ENCODE measurements at regions not wholly inside any gene's neighbourhood (a gene's known extent, or its start where the extent isn't known, plus 50 kb on each side); places are given as distances from the start of the nearest gene placed in this dataset.
"Not testable (repeated sequence)": the region's sequence is repeated elsewhere in the genome, so short reads cannot be mapped to it uniquely, and the experiment has no call there.

DNA sequence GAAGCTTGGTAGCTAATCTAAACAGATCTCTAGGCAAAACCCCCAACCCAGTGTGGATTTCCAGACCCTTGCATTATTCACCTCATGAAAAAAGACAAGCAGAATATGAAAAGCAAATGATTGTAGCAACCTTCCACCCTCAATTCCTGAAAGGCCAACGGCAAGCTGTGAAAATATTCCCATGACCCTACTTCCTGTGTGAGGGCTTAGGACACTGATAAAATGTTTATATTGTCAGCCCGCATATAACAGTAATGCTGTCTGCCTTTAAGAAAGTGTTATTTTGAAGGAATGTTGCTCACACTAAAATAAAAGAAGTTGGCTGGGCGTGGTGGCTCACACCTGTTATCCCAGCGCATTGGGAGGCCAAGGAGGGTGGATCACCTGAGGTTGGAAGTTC is 233.5 kb upstream of the NRIP1 start:
- Histone ChIP-seq H3K27me3 (ENCODE audit: control insufficient read depth, insufficient read depth, low read length) (no peaks in the 10 kb centered on the region), H3K27ac (ENCODE audit: low read depth, low read length) (no peak overlapping the region), H3K4me3 (ENCODE audit: low read depth, low read length) (no peak overlapping the region), H3K9me3 (ENCODE audit: control insufficient read depth, insufficient read depth, low read length) (peaks cover 3% of the 10 kb centered on the region; the same call in 1 of the 2 replicates)
- ChIA-PET POLR2A (no interaction called here), CTCF (no interaction called here)
- TF ChIP-seq, protein P1, sequence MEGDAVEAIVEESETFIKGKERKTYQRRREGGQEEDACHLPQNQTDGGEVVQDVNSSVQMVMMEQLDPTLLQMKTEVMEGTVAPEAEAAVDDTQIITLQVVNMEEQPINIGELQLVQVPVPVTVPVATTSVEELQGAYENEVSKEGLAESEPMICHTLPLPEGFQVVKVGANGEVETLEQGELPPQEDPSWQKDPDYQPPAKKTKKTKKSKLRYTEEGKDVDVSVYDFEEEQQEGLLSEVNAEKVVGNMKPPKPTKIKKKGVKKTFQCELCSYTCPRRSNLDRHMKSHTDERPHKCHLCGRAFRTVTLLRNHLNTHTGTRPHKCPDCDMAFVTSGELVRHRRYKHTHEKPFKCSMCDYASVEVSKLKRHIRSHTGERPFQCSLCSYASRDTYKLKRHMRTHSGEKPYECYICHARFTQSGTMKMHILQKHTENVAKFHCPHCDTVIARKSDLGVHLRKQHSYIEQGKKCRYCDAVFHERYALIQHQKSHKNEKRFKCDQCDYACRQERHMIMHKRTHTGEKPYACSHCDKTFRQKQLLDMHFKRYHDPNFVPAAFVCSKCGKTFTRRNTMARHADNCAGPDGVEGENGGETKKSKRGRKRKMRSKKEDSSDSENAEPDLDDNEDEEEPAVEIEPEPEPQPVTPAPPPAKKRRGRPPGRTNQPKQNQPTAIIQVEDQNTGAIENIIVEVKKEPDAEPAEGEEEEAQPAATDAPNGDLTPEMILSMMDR (IDR thresholded peaks at IDR 0.05; ENCODE audit: low read depth, low read length): no peak
- DNase-seq (ENCODE audit: low read depth, low spot score): no peak

DNA sequence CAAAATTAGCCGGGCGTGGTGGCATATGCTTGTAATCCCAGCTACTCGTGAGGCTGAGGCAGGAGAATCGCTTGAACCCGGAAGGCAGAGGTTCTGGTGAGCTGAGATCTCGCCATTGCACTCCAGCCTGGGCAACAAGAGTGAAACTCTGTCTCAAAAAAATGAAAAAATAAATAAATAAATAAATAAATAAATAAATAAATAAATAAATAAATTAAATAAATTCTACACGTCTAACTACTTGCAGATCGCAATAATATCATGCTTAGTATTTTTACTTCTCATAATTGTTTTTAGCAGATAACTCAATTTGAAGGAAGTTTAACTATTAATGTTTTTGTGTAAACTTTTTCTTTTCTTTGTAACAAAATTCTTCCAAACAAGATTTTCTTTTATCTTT is 234.0 kb upstream of the NRIP1 start:
- H3K9me3 ChIP-seq (ENCODE audit: control insufficient read depth, insufficient read depth, low read length); H3K4me3 ChIP-seq (ENCODE audit: low read depth, low read length); POLR2A ChIA-PET; DNase-seq (ENCODE audit: low read depth, low spot score); H3K27me3 ChIP-seq (ENCODE audit: control insufficient read depth, insufficient read depth, low read length); H3K27ac ChIP-seq (ENCODE audit: low read depth, low read length); CTCF ChIA-PET: not testable (repeated sequence)

DNA sequence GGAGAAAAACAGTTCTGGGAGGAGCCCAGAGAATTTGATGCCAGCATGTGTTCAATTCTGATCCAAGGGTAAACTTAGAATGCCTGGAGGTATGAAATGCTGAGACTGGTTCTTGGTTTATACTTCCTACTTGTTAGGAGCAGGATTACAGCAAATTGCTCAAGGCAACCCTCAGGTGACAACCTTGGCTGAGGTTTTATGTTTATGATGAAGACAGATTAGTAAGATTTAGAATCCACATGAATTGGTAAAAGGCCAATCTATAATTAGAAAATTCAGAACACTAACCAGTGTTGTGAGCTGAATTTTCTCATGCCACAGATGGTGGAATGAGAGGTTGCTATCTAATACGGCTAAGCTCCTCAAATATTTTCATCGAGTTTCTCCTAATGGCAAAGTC is 235.3 kb upstream of the NRIP1 start:
- no peak overlapping the region for H3K4me3 ChIP-seq (ENCODE audit: low read depth, low read length)
- ChIA-PET CTCF (no interaction called here), POLR2A (no interaction called here)
- no peaks in the 10 kb centered on the region for H3K27me3 ChIP-seq (ENCODE audit: control insufficient read depth, insufficient read depth, low read length)
- TF ChIP-seq, protein P1 (IDR thresholded peaks at IDR 0.05; ENCODE audit: low read depth, low read length): no peak
- no peak overlapping the region for H3K27ac ChIP-seq (ENCODE audit: low read depth, low read length)
- no peak for DNase-seq (ENCODE audit: low read depth, low spot score)
- H3K9me3 ChIP-seq (ENCODE audit: control insufficient read depth, insufficient read depth, low read length): peaks cover 3% of the 10 kb centered on the region; the same call in 1 of the 2 replicates

DNA sequence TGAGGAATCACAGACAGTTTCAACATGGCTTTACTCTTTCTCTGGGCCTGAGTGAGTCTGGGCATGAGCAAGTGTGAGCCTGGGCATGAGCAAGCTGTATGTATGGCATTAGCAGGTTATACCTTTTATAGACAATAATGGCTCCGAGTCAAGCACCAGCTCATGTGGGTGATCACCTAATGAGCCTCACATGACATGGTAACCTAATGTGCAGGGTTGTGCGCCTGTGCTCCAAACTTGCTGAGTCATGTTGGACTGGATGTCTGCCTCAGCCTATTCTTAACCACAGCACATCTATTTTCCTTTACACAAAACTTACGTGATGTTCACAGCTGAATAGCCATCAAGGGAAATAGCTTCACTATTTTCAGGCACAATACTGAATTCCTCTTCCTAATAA is 236.2 kb upstream of the NRIP1 start:
- ChIA-PET POLR2A (no interaction called here), CTCF (no interaction called here)
- Histone ChIP-seq H3K9me3 (ENCODE audit: control insufficient read depth, insufficient read depth, low read length) (peaks cover 3% of the 10 kb centered on the region; the same call in 1 of the 2 replicates), H3K4me3 (ENCODE audit: low read depth, low read length) (no peak overlapping the region), H3K27me3 (ENCODE audit: control insufficient read depth, insufficient read depth, low read length) (no peaks in the 10 kb centered on the region), H3K27ac (ENCODE audit: low read depth, low read length) (no peak overlapping the region)
- no peak for DNase-seq (ENCODE audit: low read depth, low spot score)
- TF ChIP-seq, protein P1 (IDR thresholded peaks at IDR 0.05; ENCODE audit: low read depth, low read length): no peak

DNA sequence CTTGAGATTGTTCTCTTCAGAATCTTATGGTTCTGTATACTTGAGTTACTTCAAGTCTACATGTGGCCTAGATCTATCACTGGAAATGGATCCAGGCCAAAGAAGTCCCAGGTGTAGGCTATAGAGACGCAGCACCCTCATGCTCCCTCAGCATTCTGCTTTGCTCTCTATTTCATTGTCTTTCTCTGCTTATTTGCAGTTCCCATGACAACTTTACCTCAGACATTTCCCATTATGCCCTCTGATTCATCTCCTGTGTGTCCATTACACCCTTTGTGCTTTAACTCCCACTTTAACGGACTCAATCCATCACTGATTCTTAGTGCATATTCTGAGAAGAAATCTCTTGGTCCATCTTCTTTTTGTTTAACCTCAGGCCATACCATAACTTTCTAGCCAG is 236.9 kb upstream of the NRIP1 start:
- H3K4me3 ChIP-seq (ENCODE audit: low read depth, low read length): no peak overlapping the region
- peaks cover 3% of the 10 kb centered on the region; the same call in 1 of the 2 replicates for H3K9me3 ChIP-seq (ENCODE audit: control insufficient read depth, insufficient read depth, low read length)
- no peak overlapping the region for H3K27ac ChIP-seq (ENCODE audit: low read depth, low read length)
- H3K27me3 ChIP-seq (ENCODE audit: control insufficient read depth, insufficient read depth, low read length): no peaks in the 10 kb centered on the region
- DNase-seq (ENCODE audit: low read depth, low spot score): no peak
- CTCF ChIA-PET: no interaction called here
- POLR2A ChIA-PET: no interaction called here
- TF ChIP-seq, protein P1 (IDR thresholded peaks at IDR 0.05; ENCODE audit: low read depth, low read length): no peak

DNA sequence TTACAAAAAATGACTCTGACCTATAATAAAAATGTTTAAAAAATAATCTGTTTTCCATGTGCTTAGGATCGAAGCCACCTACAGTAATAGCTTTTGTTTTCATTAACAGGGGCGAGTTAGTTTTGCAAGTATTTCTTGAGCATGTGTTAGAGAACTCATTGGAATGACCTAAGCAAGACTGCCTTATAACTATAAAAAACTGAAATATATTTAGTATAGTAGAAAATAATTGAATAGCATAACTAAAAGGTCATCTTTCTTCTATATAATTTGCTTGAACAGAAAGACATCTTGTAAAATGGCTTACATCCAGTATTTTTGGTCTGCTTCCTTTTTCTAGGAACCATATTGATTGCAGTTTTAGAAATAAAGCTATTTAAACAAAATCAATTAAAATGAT is 241.5 kb upstream of the NRIP1 start:
- Histone ChIP-seq H3K27me3 (ENCODE audit: control insufficient read depth, insufficient read depth, low read length) (no peaks in the 10 kb centered on the region), H3K9me3 (ENCODE audit: control insufficient read depth, insufficient read depth, low read length) (no peaks in the 10 kb centered on the region), H3K4me3 (ENCODE audit: low read depth, low read length) (no peak overlapping the region), H3K27ac (ENCODE audit: low read depth, low read length) (no peak overlapping the region)
- TF ChIP-seq, protein P1 (IDR thresholded peaks at IDR 0.05; ENCODE audit: low read depth, low read length): no peak
- CTCF ChIA-PET: no interaction called here
- no peak for DNase-seq (ENCODE audit: low read depth, low spot score)
- POLR2A ChIA-PET: no interaction called here
